ENCODE measurements at regions not wholly inside any gene's neighbourhood (a gene's known extent, or its start where the extent isn't known, plus 50 kb on each side); places are given as distances from the start of the nearest gene placed in this dataset.

GRCh38 chr6:110033101-110033500 lies 55.0 kb downstream of the GPR6 start:
- TF ChIP-seq CTCF (IDR thresholded peaks at IDR 0.05): no peak
- TF ChIP-seq POLR2A (IDR thresholded peaks at IDR 0.05): no peak

Data from uterus (tissue), 2 donors.